Stimulated activated CD4-positive, alpha-beta T cell treated with anti-CD3 and anti-CD28 coated beads, Interleukin-4, amount 100 ng/mL, for 48 hours (primary cell): ENCODE measurements at regions not wholly inside any gene's neighbourhood (a gene's known extent, or its start where the extent isn't known, plus 50 kb on each side); places are given as distances from the start of the nearest gene placed in this dataset.
"Not testable (repeated sequence)": the region's sequence is repeated elsewhere in the genome, so short reads cannot be mapped to it uniquely, and the experiment has no call there.

Experiments used
- DNase-seq, 2 donors: peaks; one replicate each; pipeline ENCODE4 v3.0.0-alpha.2; 2020; ENCODE audit warnings: low read depth in 2 of 2

DNA sequence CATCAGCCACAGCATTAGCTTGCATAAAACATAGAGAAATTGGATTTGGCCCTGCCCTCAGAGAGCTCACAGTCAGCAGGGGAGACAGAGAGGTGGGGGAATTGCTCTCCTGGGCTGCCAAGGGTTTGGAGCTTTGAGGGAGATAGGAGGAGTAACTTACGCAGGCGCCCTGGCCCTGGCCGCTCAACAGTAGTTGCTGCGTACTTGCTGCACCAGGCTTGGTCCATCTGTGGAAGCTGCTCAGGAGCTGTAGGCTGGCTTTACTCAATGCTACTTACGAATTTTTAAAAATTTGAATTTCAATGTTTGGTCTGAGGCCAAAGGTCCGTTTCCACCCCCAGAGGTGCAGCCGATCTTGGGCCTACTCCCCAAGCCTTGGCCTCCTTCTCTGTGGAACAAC, 83.3 kb downstream of the CPZ start:
- no peak for DNase-seq

DNA sequence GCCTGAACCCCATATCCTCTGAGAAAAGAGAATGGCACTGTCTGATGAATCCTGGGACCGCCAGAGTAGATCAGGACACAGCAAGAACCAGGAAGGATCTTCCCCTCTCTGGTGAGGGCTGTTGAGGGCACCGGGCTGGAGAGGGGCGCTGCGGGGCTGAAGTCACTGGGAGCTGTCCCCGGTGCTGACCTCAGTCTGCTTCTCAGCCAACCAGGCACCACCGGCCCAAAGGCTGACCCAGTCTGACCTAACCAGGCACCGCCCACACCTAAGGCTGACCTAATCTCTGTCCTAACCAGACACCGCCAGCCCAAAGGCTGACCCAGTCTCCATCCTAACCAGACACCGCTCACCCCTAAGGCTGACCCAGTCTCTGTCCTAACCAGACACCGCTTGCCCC, 82.8 kb downstream of the CPZ start:
- no peak for DNase-seq

DNA sequence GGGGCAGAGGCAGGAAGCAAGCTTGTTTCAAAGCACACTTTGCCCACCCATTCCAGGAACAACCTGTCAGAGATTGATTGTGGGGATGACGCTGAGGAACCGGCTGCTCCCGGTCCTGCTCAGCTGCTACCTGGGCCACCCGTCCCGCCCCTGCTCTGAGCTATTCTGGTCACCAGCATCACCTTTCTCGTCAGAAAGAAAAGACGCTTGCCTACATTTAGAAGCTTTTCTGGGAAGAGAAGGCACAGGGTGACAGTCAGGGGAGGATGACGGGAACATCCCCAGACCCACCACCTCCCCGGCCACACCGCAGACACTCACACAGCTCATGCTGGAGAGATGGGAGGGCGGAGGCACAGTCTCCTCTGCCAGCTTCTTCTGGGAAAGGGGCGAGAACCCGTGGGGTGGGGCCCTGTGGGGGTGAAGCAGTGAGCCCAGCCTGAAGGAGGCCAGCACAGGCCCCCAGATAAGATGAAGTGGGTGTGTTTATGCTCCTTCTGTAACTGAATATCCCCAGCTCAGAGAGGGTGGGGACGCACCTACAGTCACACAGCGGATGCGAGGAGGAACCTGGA, 81.8 kb downstream of the CPZ start:
- no peak for DNase-seq

DNA sequence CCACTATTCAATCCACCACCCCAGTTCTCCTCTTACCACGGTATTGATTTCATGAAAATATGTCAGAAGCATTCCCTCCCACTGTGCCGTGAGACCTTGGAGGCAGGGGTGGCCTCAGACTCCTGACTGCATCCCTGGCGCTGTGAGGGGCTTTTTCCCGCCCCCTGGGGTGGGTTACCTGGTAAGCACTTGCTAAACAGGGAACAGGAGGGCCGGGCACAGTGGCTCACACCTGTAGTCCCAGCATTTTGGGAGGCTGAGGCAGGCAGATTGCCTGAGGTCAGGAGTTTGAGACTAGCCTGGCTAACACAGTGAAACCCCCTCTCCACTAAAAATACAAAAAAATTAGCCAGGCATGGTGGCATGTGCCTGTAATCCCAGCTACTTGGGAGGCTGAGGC, 80.5 kb downstream of the CPZ start:
- not testable (repeated sequence) for DNase-seq

DNA sequence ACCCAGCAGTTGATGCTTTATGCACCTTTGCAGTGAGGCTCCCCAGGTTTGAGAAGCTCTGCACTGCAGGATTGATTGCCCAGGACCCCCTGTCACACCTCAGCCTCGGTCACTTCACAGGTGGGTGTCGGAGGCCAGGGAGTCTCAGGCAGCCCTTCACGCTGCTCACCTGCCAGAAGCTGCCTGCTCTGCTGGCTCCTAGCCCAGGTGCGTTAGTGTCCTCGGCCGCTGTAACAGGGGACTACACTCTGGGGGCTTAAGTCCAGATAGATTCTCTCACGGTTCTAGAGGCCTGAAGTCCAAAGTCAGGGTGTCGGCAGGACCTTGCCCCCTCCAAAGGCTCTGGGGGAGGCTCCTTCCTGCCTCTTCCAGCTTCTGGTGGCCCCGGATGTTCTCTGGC, 79.9 kb downstream of the CPZ start:
- DNase-seq: no peak

DNA sequence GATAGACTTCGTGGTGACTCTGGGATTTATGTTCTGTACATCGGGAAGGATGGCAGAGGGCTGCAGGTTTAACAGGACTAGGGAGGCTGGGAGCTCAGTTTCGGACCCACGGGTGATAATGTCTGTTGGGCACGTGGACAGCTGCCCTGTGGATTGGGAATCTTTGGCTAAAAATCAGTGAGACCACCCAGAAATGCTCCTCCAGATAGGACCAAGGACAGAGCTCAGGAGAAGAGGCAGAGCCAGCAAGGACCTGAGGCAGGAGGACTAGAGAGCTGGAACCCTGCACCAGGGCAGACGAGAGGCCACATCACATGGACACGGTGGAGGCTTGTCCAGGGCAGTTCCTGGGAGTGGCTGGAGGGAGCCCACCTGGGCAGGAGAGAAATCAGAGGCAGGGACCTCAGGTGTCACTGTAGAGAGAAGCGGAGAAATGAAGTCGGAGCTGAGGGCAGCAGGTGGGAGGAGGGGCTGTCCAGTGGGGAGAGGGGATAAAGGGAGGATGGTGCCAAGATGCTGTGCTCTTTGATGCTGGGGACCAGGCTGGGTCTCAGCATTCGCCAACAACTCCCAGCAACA, 79.2 kb downstream of the CPZ start:
- DNase-seq: no peak
